Activated T-cell treated with anti-CD3 and anti-CD28 coated beads, Interleukin-2, amount 50 U/mL, for 48 hours (primary cell): ENCODE measurements at regions not wholly inside any gene's neighbourhood (a gene's known extent, or its start where the extent isn't known, plus 50 kb on each side); places are given as distances from the start of the nearest gene placed in this dataset.

Experiments used
- DNase-seq, 2 experiments: peaks; one replicate each; pipeline ENCODE4 v3.0.0-alpha.2; 2020

- DNase-seq, result no peak
Measured at GRCh38 chr2:176652300-176653182, 383.3 kb downstream of the MTX2 start.

GRCh38 chr2:176653479-176654443 is 384.5 kb downstream of the MTX2 start:
- DNase-seq, result peak; percentile 36 to 50

DNA sequence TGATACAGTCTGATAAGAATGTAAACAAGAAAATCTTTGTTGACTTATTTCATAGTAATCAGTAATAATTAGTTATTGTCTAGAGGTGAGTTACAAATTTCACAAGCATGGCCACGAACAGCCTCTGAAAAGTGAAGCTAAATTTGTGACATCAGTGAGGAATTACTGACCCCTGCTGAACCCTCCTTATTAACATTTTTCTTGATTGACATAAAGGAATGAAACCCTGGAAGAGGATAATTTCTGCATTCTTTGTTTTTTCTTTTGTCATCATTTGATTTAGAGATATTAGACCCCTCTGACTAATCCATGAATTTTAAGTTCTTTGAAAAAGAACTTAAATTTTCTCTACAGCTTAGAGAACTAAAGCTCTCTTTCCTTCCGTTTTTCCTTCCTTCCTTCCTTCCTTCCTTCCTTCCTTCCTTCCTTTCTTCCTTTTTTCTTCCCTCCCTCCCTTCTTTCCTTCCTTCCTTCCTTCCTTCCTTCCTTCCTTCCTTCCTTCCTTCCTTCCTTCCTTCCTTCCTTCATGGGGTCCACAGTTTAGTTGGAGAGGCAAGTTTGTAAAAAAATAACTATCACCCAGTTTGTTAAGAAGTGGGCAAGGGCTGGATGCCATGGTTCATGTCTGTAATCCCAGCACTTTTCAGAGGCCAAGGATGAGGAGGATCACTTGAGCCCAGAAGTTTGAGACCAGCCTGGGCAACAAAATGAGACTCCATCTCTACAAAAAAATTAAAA is 387.0 kb downstream of the MTX2 start:
- DNase-seq, result no peak

- no peak for DNase-seq
Measured at GRCh38 chr2:176656776-176657140, 387.5 kb downstream of the MTX2 start.

- DNase-seq, result no peak
Measured at GRCh38 chr2:176657393-176657792, 388.2 kb downstream of the MTX2 start.

- no peak for DNase-seq
Measured at GRCh38 chr2:176658708-176659107, 389.5 kb downstream of the MTX2 start.

GRCh38 chr2:176662753-176663152 is 393.5 kb downstream of the MTX2 start:
- no peak for DNase-seq

DNA sequence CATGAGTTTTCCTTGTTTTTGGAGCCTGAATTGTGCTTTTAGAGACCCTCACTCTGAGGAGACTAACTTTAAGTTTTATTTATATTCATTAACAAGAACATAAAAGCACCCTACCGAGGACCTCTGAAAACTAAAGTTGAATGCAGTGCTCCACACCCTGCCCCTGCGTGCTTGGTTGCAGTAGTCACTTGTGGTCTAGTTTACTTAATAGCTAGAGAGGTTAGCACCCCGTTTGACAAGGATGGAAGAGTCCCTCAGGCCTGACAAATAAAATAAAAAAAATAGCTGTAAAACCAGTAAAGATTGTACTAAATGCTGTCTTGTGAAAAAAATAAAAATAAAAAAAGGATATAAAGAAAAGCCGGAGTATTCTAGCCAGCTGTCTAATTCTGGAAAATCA is 395.2 kb downstream of the MTX2 start:
- DNase-seq, result no peak

DNA sequence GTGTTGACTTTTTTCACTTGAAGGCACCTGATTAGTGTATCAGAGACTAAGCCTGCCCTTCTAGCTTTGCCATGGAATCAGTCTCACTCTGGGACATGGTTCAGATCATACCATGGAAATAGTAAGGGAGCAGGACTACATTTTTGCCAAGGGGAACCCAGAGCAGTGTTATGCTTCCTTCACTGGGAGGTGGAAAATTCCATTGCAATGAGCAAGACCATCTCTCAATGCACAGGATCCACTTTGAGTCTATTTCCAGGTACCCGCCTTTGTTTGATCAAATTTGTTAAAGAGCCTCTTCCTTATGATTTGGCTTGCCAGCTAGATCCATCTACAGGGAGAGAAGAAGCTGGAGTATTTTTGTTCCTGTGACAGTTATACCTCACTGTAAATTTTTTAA is 395.8 kb downstream of the MTX2 start:
- DNase-seq, result no peak

- no peak for DNase-seq
Measured at GRCh38 chr2:176668912-176669311, 399.7 kb downstream of the MTX2 start.

- DNase-seq, result no peak
Measured at GRCh38 chr2:176669398-176670174, 400.3 kb downstream of the MTX2 start.

DNA sequence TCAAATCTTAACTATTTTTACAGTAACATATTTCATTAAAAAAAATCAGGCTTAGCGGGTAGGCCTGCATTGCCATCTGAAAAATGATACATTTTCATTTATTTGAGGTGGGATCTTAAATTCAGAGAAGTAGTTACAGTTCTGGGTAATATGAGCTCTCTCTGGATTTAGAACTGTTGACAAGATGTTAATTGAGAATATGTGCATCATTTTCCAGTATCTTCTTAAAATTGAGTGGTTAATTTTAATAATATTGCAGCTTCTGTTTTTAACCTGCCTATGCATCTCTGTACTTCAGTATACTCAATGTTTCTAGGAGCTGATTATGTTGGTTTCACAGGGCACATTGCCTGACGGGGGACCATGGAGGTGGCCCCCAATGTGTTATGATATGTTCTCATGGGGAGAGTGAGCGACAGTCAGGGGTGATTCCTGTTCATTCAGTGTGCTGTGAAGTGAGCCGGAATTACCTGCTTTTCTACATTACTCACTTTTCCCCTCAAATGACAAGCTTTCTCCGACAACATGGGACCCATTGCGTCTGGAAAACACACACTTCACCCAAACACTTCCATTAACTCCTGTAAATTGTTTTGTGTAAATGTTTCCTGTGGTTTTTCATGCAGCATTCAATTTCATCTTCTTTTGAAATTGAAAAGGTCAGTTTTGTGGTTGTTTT is 406.2 kb downstream of the MTX2 start:
- no peak for DNase-seq

DNA sequence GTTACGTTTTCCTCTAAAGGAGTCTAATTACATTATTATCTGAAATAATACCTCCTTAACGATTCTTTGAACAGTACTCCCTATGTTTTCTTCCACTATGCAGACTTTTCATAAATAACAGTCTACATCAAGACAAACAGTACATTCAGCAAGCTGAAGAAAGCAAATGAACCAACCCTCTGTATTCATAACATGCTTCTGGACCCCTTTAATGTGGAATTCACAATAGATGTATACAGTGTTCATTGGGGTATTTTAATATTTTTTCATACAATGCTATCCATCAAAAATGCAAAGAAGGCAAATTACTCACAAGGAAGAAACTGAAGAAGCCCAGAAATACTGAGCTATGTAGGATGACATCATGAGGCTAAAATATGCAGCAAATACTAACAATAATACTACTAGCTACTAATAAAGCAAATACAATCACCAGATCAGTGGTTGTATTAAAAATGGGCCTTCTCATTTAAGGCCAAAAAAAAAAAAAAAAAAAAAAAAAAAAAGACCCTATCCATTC is 408.6 kb downstream of the MTX2 start:
- no peak for DNase-seq

GRCh38 chr2:176678571-176678970 is 409.3 kb downstream of the MTX2 start:
- DNase-seq, result no peak

DNA sequence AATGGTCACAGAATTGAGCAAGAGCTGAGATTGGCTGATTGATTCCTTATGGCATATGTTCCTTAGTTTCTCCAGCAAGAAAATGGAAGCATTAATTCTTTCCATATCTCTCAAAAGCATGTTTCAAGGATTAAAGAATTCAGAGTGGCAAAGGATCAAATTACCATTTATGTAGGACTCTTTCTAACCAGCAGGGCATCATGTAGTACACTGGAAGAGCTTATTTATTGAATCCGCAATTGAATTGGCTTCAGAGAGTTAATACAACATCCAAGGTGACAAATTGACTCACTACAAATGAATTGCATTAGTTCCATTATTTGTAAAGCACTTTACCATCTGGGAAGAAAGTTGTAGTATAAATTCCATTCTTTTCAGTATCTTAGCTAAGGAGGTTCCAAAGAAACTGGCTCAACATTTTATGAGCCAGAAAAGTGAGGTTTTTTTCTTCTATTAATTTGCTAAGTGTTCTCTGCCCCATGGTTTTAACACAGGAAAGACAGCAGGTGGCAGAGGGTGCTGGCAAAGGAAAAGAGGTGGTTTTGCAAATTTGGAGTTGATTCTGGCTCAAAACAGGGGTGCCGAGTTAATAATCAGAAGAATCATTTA is 409.9 kb downstream of the MTX2 start:
- DNase-seq, result no peak

DNA sequence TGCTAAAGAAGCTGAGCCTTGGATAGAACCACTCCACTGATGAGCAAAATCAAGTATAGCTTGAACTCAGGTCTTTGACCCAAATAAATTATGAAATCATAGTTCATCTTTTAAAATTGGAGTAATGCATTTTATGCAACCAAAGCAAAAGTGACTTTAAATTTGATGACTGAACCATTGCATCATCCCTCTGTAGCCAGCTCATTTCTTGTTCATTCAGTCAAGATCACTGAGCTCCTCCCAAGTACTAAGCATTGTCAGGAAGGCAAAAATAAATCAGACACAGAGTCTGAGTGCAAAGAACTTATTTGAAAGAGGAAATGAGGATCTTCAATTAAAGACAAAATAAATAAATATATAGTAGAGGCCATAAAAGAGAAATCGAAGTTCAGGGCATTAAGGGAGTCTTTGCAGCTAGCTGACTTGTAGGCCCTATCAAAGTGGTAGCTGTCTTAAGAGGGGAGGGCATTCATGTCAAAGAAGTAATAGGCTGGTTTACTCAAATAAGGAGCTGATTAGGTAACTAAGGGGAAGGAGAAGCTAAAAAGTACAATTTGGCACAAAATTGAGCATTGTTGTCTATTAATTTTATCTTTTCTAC is 411.8 kb downstream of the MTX2 start:
- DNase-seq, result no peak

DNA sequence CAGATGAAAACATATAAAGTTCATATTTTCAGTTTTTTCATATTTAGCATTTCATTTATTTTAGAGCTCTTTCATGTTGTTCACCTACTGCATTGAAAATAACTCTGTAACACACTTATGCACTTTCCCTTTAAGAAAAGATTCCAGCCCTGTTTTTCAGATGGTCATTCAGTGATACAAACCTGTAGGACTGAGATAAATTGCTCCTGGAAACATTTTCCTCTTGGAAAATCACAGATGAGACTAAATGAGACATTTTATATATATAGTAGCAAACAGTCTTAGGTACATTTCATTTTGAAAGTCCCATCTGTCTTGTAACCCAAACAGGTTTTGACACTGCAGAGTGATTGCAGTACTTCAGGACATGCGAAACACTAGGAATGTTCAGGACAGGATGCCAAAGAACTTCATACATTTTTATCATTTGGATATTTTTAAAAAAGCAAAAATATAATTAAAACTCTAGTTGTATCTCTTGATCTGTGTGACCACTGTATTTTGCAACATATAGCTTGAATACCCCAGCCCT is 412.4 kb downstream of the MTX2 start:
- no peak for DNase-seq

DNA sequence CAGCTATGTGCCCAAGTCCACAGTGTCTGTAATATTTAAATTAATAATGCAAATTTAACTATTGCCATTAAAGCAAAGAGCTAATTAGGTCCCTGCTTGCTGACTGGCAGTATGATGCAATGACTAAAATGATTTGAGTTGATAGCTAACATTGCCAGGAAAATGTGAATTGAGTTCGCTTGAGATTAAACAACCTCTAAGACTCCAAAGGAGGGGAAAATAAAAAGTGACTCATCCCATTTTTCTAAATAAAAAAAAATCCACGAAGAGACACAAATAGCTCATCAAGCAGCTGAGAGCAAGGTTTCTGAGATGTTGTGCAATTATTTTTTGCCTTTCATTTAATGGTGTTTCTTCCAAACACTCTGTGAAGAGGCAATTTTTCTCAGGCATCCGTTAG is 413.0 kb downstream of the MTX2 start:
- no peak for DNase-seq

GRCh38 chr2:176683618-176684111 is 414.4 kb downstream of the MTX2 start:
- DNase-seq, result no peak

- DNase-seq, result no peak
Measured at GRCh38 chr2:176685908-176686307, 416.7 kb downstream of the MTX2 start.
